NCI-H1048 (cell line): ENCODE measurements at regions not wholly inside any gene's neighbourhood (a gene's known extent, or its start where the extent isn't known, plus 50 kb on each side); places are given as distances from the start of the nearest gene placed in this dataset.

Experiments
- DNase-seq: peaks from one replicate; lab custom pipeline; 2025; lab: John Stamatoyannopoulos, UW

GRCh38 chr5:53416144-53416738, 64.2 kb upstream of the FST start:
- DNase-seq = no peak

GRCh38 chr5:53418409-53418808, 62.0 kb upstream of the FST start:
- no peak for DNase-seq

GRCh38 chr5:53418826-53419658, 61.4 kb upstream of the FST start:
- DNase-seq = no peak

GRCh38 chr5:53422539-53422938, 57.9 kb upstream of the FST start:
- no peak for DNase-seq

- no peak for DNase-seq
Measured at GRCh38 chr5:53423724-53424123, 56.7 kb upstream of the FST start.

GRCh38 chr5:53424686-53425615, 55.5 kb upstream of the FST start:
- no peak for DNase-seq

GRCh38 chr5:53425687-53426511, 54.5 kb upstream of the FST start:
- DNase-seq = no peak

GRCh38 chr5:53426512-53426830, 54.0 kb upstream of the FST start:
- DNase-seq = no peak

- DNase-seq = no peak
Measured at GRCh38 chr5:53426878-53427277, 53.6 kb upstream of the FST start.

GRCh38 chr5:53427965-53428364, 52.5 kb upstream of the FST start:
- DNase-seq = no peak

- no peak for DNase-seq
Measured at GRCh38 chr5:53429706-53430105, 50.7 kb upstream of the FST start.

GRCh38 chr5:53430618-53431252, 49.7 kb upstream of the FST start:
- no peak for DNase-seq
